Mucosa of rectum (tissue), 2 donors: ENCODE measurements at regions not wholly inside any gene's neighbourhood (a gene's known extent, or its start where the extent isn't known, plus 50 kb on each side); places are given as distances from the start of the nearest gene placed in this dataset.

Experiments
- H3K27ac ChIP-seq, 2 donors: one replicate each; pipeline ENCODE4 v1.7.0; 2013; ENCODE audit warnings: inconsistent platforms in 2 of 2, low read depth in 2 of 2, low read length in 2 of 2
- H3K27me3 ChIP-seq, 2 donors: one replicate each; pipeline ENCODE4 v1.7.0; 2013; ENCODE audit warnings: low read length in 2 of 2; ENCODE audit not compliant: control insufficient read depth in 2 of 2, insufficient read depth in 2 of 2
- H3K36me3 ChIP-seq, 2 donors: one replicate each; pipeline ENCODE4 v1.7.0; 2013; ENCODE audit warnings: low read length in 2 of 2; ENCODE audit not compliant: control insufficient read depth in 2 of 2, insufficient read depth in 2 of 2
- H3K4me1 ChIP-seq, 2 donors: one replicate each; pipeline ENCODE4 v1.7.0; 2013; ENCODE audit warnings: low read length in 2 of 2, mild to moderate bottlenecking in 1 of 2; ENCODE audit not compliant: control insufficient read depth in 2 of 2, insufficient read depth in 2 of 2
- H3K4me3 ChIP-seq, 2 donors: one replicate each; pipeline ENCODE4 v1.7.0; 2013; ENCODE audit warnings: low read length in 2 of 2
- H3K9ac ChIP-seq, 2 donors: one replicate each; pipeline ENCODE4 v1.7.0; 2013; ENCODE audit warnings: low read length in 2 of 2, low read depth in 1 of 2, mild to moderate bottlenecking in 1 of 2
- H3K9me3 ChIP-seq, 2 donors: one replicate each; pipeline ENCODE4 v1.7.0; 2013; ENCODE audit warnings: low read length in 2 of 2; ENCODE audit not compliant: control insufficient read depth in 2 of 2
- donor health status: healthy.
- donor health status: Normal muscosa, but diverticular disease.

DNA sequence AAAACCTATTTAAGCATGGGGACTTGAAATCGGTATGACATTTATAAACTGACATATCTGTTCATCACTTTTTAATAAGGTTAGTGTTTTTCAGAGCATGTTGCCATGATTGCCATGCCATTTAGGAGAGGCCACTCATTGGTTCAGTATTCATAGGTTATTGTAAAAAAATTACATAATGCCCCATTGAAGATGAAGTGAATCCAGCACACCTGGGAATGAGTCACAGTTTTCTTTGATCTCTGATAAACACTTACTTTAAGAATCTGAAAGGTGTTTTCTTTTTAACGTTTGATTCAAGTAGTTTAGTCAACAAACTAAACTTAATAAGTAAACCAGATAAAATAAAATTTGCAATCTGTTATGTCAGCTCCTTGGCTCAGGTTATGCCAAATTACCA is 278.3 kb downstream of the ARL4A start:
- Histone ChIP-seq H3K4me3 (no peak overlapping the region), H3K9me3 (no peaks in the 10 kb centered on the region), H3K27me3 (no peaks in the 10 kb centered on the region), H3K27ac (no peak overlapping the region), H3K36me3 (no peaks in the 10 kb centered on the region), H3K9ac (no peak overlapping the region), H3K4me1 (no peaks in the 10 kb centered on the region)

DNA sequence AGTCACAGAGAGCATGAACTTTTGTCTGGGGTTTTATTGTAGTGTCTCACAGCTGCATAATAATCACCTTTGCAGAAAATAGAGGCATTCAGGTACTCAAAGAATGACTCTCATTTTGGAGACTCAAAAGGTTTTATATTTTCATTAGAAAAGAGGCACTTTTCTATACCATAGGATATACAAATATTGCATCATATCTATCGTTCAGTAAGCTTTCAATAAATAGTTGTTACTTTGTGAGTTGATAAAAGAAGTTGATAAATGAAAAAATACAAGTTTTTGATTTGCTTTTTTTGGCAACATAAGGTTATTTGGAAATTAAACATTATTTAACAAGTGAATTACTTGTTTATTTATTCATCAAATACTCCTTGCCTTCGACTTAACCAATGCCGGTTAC is 279.9 kb downstream of the ARL4A start:
- no peaks in the 10 kb centered on the region for H3K4me1 ChIP-seq
- H3K9me3 ChIP-seq, result no peaks in the 10 kb centered on the region
- no peaks in the 10 kb centered on the region for H3K36me3 ChIP-seq
- no peak overlapping the region for H3K27ac ChIP-seq
- H3K9ac ChIP-seq, result no peak overlapping the region
- no peaks in the 10 kb centered on the region for H3K27me3 ChIP-seq
- H3K4me3 ChIP-seq, result no peak overlapping the region

DNA sequence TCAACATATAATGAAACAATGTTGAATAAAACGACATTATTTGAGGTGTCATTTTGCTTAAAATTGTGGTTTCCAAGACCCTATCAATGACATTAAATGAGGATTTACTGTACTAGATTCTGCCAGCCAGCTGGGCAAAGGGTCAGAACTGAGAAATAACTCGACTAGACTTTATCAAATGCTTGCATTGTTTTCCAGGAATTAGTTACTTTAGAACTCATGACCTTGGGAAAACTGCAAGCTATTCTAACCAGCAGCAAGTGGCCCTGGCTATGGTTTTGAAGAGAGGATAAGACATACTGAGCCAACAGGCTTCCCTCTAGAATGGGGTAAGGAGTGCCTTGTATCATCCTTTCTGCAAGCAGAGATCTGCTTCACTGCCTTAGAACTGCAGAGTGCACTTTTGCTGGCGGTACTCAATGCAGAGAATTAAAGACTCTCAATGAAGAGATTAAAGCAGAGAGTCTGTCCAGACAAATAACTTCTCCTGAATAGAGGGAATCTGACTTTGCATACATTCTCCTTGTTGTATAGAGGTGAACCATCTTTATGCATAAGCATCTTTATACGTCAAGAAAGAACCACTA is 281.5 kb downstream of the ARL4A start:
- Histone ChIP-seq H3K4me3 (no peak overlapping the region), H3K9ac (no peak overlapping the region), H3K4me1 (no peaks in the 10 kb centered on the region)

DNA sequence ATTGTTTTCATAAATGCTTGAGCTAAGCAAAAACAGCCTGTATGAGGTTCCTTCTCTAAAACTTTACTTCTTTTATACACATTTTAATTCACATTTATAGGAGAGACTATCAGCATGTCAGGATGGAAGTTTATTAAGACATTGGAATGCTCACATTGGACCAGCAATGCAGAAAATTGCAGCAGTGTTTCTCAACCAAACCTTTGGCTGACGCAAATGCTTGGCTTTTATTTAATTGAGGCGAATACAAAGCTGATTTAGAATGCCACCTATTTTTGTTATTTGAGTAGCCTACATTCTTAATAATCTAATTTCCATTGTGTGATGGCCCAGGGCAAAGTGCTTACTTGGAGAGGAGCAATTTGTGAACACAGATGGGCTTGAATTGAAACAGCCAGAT is 283.2 kb downstream of the ARL4A start:
- Histone ChIP-seq H3K36me3 (no peaks in the 10 kb centered on the region), H3K4me1 (no peaks in the 10 kb centered on the region), H3K9me3 (no peaks in the 10 kb centered on the region), H3K9ac (no peak overlapping the region), H3K27ac (no peak overlapping the region), H3K27me3 (no peaks in the 10 kb centered on the region), H3K4me3 (no peak overlapping the region)

More for the DNA sequence above, 281.5 kb downstream of the ARL4A start:
- Histone ChIP-seq H3K27ac (no peak overlapping the region), H3K27me3 (no peaks in the 10 kb centered on the region), H3K9me3 (no peaks in the 10 kb centered on the region), H3K36me3 (no peaks in the 10 kb centered on the region)

DNA sequence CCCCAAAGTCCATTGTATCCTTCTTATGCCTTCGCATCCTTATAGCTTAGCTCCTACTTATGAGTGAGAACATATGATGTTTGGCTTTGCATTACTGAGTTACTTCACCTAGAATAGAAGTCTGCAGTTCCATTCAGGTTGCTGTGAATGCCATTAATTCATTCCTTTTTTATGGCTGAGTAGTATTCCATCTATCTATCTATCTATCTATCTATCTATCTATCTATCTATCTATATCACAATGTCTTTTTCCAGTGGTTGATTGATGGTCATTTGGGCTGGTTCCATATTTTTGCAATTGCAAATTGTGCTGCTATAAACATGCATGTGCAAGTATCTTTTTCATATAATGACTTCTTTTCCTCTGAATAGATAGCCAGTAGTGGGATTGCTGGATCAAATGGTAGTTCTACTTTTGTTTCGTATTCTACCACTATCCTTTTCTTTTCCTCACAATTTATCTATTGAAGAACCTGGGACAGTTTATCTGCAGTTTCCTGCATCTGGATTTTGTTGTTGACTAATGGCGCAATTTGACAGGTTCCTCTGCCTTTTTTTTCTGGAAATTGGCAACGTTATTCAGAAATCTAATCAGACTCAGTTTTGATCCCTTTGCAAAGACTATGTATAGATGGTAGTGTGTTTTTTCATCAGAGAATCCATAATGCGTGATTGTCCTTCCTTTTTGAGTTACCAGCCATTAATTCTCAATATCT is 287.2 kb downstream of the ARL4A start:
- no peak overlapping the region for H3K4me3 ChIP-seq
- H3K9ac ChIP-seq, result no peak overlapping the region
- H3K4me1 ChIP-seq, result no peaks in the 10 kb centered on the region
- no peaks in the 10 kb centered on the region for H3K27me3 ChIP-seq
- no peaks in the 10 kb centered on the region for H3K9me3 ChIP-seq
- H3K27ac ChIP-seq, result no peak overlapping the region
- H3K36me3 ChIP-seq, result no peaks in the 10 kb centered on the region

DNA sequence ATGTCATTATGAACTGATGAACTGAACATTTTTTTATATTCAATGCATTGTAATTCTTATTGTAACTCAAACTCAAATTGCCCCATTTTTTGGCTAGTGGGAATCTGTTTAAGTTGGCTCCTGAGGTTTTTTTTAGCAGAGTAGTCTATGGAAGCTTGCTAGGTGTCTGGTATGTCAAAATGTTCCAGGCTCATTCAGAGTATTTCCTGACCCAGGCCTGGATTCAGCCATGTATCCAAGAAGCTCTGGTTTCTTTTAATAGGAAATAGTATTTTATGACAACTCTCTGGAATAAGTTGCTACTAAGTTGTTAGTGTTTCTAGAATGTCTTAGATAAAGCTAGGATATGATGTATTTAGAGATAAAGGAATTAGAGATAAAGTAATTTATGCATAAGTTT is 288.0 kb downstream of the ARL4A start:
- no peaks in the 10 kb centered on the region for H3K27me3 ChIP-seq
- H3K4me1 ChIP-seq, result no peaks in the 10 kb centered on the region
- no peak overlapping the region for H3K27ac ChIP-seq
- no peak overlapping the region for H3K9ac ChIP-seq
- H3K36me3 ChIP-seq, result no peaks in the 10 kb centered on the region
- H3K4me3 ChIP-seq, result no peak overlapping the region
- H3K9me3 ChIP-seq, result no peaks in the 10 kb centered on the region

DNA sequence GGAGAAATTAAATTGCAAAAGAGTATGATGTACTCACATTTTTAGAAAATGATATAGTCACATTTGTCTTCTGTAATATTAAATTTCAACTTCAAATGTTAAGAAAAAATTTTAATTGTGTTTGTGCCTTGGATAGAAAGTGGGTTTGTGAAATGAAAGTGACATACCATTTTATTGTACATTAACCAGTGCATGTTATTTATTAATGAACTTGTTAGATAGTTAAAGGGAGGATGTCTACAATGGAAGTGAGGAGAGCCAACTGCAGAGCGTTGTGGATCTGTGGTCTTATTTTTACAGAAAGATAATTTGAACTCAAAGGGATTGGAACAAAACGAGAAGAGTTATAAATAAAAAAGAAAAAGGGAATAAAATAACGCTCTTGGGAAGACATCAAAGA is 291.7 kb downstream of the ARL4A start:
- H3K4me3 ChIP-seq, result no peak overlapping the region

DNA sequence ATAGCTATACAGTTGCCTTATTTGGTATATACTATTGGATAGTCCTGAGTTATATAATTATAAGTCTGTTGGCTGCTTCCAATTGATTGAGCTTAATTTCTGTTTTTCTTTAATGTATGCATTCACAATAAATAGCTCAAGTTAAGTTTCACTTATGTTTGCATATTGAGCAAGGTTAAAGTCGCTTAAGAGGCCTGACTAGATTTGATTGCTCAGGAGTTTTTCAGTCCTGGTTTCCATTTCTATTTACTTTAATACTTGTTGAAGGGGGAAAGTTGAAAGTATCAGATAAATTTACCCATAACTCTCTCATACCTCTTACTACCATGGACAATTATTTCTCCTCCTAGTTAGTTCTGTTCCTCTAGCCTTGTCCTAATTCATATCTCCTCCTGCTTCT is 294.7 kb downstream of the ARL4A start:
- no peak overlapping the region for H3K4me3 ChIP-seq
- no peaks in the 10 kb centered on the region for H3K27me3 ChIP-seq
- H3K4me1 ChIP-seq, result no peaks in the 10 kb centered on the region
- H3K27ac ChIP-seq, result no peak overlapping the region
- H3K36me3 ChIP-seq, result no peaks in the 10 kb centered on the region
- no peak overlapping the region for H3K9ac ChIP-seq
- H3K9me3 ChIP-seq, result no peaks in the 10 kb centered on the region

More for the DNA sequence above, 291.7 kb downstream of the ARL4A start:
- Histone ChIP-seq H3K27me3 (no peaks in the 10 kb centered on the region), H3K9me3 (no peaks in the 10 kb centered on the region), H3K36me3 (no peaks in the 10 kb centered on the region), H3K27ac (no peak overlapping the region), H3K4me1 (no peaks in the 10 kb centered on the region), H3K9ac (no peak overlapping the region)

DNA sequence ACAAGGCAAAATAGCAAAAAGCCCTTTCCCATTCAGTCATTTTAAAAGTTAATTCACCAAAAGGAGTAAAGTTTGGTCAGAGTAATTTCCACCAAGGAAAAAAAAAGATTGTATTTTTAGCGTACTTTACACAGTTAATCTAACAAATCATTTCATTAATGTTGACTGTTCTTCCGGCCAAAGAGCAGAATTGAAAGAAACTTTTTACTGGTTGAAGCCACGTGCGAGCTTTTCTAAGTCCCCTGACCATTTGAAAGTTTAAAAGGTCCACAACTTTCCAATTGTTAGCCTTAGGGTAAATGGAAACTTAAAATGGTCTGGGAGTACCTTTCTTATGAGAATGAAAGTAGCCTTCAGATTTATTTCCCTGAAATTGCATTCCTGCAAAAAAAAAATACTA is 296.7 kb downstream of the ARL4A start:
- Histone ChIP-seq H3K27ac (no peak overlapping the region), H3K9me3 (no peaks in the 10 kb centered on the region), H3K4me3 (no peak overlapping the region), H3K36me3 (no peaks in the 10 kb centered on the region), H3K27me3 (no peaks in the 10 kb centered on the region), H3K4me1 (no peaks in the 10 kb centered on the region), H3K9ac (no peak overlapping the region)

DNA sequence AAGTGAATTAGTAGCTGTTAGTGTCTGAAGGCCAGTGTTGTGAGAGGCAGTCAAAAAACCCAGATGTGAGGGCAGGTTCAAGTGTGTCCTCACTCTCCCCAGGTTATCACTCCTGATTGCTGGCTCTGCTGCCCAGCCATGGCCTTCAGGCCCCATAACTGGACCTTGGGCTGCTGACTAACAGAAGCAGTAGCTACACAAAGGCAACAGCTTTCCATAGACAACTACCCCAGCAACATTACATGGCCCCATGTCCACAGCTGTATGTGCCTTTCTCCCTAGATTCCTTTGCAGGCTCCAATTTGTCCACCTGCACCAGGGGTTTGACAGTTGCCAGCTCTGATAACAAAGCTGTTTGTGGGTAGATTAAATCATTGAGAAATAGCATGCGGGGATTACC is 297.8 kb downstream of the ARL4A start:
- no peaks in the 10 kb centered on the region for H3K36me3 ChIP-seq
- H3K9ac ChIP-seq, result no peak overlapping the region

More for the DNA sequence above, 297.8 kb downstream of the ARL4A start:
- H3K4me1 ChIP-seq, result no peaks in the 10 kb centered on the region
- H3K27me3 ChIP-seq, result no peaks in the 10 kb centered on the region
- H3K9me3 ChIP-seq, result no peaks in the 10 kb centered on the region
- H3K27ac ChIP-seq, result no peak overlapping the region
- H3K4me3 ChIP-seq, result no peak overlapping the region
